ENCODE measurements at regions not wholly inside any gene's neighbourhood (a gene's known extent, or its start where the extent isn't known, plus 50 kb on each side); places are given as distances from the start of the nearest gene placed in this dataset.

- no peak for DNase-seq
These were observed 128.3 kb downstream of the AACS start for GRCh38 chr12:125193376-125194152.

GRCh38 chr12:125194163-125194773 is 129.0 kb downstream of the AACS start:
- no peak for DNase-seq

GRCh38 chr12:125194987-125195386 is 129.8 kb downstream of the AACS start:
- no peak for DNase-seq

- DNase-seq = no peak
These were observed 132.1 kb downstream of the AACS start for GRCh38 chr12:125197326-125197725.

GRCh38 chr12:125198652-125199051 is 133.4 kb downstream of the AACS start:
- no peak for DNase-seq

- no peak for DNase-seq
These were observed 135.9 kb downstream of the AACS start for GRCh38 chr12:125201090-125201489.

GRCh38 chr12:125201940-125202339 is 136.7 kb downstream of the AACS start:
- no peak for DNase-seq

- DNase-seq = no peak
These were observed 137.2 kb downstream of the AACS start for GRCh38 chr12:125202421-125202820.

- DNase-seq = no peak
These were observed 138.0 kb downstream of the AACS start for GRCh38 chr12:125203145-125203765.

GRCh38 chr12:125205386-125205785 is 140.2 kb downstream of the AACS start:
- DNase-seq = no peak

GRCh38 chr12:125206711-125207110 is 141.5 kb downstream of the AACS start:
- DNase-seq = no peak

GRCh38 chr12:125208334-125208733 is 143.1 kb downstream of the AACS start:
- DNase-seq = no peak

- DNase-seq = no peak
These were observed 143.7 kb downstream of the AACS start for GRCh38 chr12:125208942-125209341.

GRCh38 chr12:125210104-125210755 is 145.0 kb downstream of the AACS start:
- DNase-seq = peak; percentile 27

GRCh38 chr12:125211464-125211863 is 146.2 kb downstream of the AACS start:
- DNase-seq = no peak

- DNase-seq = no peak
These were observed 149.1 kb downstream of the AACS start for GRCh38 chr12:125214289-125214688.

- no peak for DNase-seq
These were observed 151.5 kb downstream of the AACS start for GRCh38 chr12:125216756-125217155.

- DNase-seq = no peak
These were observed 152.1 kb downstream of the AACS start for GRCh38 chr12:125217308-125217707.

GRCh38 chr12:125218952-125219351 is 153.7 kb downstream of the AACS start:
- DNase-seq = no peak

- DNase-seq = peak; percentile 20
These were observed 155.4 kb downstream of the AACS start for GRCh38 chr12:125220404-125221273.

GRCh38 chr12:125221602-125222001 is 156.4 kb downstream of the AACS start:
- no peak for DNase-seq

- DNase-seq = no peak
These were observed 157.6 kb downstream of the AACS start for GRCh38 chr12:125222876-125223275.

- no peak for DNase-seq
These were observed 160.4 kb downstream of the AACS start for GRCh38 chr12:125225641-125226040.

Data from activated CD4-positive, alpha-beta T cell treated with anti-CD3 and anti-CD28 coated beads for 48 hours (primary cell).